EH (cell line): ENCODE measurements at regions not wholly inside any gene's neighbourhood (a gene's known extent, or its start where the extent isn't known, plus 50 kb on each side); places are given as distances from the start of the nearest gene placed in this dataset.
A peak's percentile ranks its signal among the peaks of the same experiment; 100 is the strongest.
"Not testable (repeated sequence)": the region's sequence is repeated elsewhere in the genome, so short reads cannot be mapped to it uniquely, and the experiment has no call there.

Source experiments
- DNase-seq: peaks from one replicate; pipeline ENCODE4 v3.0.0-alpha.2; 2015; ENCODE audit warnings: low read depth

- DNase-seq, result no peak
Observed at GRCh38 chr11:86147004-86147403, 78.1 kb upstream of the PICALM start.

- DNase-seq, result no peak
Observed at GRCh38 chr11:86145439-86146156, 76.7 kb upstream of the PICALM start.

- no peak for DNase-seq
Observed at GRCh38 chr11:86144846-86145245, 76.0 kb upstream of the PICALM start.

DNA sequence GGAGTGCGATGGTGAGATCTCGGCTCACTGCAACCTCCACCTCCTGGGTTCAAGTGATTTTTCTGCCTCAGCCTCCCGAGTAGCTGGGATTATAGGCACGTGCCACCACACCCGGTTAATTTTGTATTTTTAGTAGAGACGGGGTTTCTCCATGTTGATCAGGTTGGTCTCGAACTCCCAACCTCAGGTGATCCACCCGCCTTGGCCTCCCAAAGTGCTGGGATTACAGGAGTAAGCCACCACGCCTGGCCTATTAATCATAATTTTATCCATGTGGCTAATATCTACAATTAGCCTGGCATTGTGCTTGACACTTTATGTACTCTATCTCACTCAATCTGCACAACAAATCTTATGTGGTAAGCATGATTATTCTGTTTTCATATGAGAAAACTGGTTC is 75.2 kb upstream of the PICALM start:
- not testable (repeated sequence) for DNase-seq

DNA sequence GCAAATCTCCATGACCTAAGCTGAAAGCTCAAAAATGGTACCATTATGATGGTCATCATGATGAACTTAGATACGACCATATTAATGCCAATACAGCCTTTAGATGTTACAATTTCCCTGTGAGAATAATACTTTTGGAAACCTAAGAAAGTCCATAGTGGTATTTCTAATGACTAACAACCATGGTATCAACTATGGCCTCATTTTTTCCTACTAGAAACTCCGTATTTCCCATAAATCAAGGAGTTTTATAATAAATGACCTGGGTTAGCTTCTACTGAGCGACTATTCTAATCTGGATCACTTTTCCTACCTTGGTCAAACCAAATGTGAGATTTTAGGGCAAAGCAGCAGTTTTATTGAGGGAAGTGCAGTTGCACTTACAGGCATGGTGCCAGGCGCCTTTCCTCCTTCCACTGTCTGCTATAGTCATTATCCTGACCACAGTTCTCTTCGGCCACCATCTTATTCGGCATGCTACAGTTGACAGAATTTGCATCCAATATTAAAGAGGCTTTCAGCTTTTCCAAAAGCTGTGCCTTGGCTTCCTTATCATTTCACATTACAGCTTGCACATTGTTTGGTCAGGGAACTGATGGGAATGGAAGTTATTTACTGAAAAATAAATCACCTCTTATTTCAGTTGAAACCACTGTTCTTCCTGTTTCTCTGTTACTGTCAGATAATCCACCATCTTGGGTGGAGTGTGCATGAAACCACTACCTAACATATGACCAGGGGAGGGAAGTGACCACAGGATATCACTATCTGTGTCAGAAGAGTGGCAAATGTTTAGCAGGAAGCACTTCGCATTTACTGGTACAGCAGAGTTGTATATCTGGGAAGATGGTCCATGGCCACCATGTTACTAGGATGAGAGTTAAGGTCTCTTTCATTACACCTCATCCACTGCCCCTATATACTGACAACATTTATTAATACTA is 74.5 kb upstream of the PICALM start:
- no peak for DNase-seq

DNA sequence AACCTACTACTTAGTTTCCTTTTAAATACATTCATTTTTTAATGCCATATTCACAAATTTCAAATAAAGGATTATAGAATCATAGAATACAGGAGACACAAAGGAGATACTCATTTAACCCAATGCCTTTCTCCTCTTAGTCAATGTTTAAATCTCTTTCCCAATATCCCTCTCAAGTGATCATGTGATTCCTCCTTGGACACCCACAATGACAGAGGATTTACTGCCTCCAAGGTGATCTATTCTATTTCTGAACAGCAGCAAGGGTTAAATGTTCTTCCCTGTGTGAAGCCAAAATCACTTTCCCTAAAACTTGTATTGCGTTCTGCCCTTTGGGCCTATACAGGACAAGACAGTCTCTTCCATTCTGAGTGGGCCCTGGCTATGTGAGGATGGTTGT is 73.3 kb upstream of the PICALM start:
- DNase-seq, result no peak

DNA sequence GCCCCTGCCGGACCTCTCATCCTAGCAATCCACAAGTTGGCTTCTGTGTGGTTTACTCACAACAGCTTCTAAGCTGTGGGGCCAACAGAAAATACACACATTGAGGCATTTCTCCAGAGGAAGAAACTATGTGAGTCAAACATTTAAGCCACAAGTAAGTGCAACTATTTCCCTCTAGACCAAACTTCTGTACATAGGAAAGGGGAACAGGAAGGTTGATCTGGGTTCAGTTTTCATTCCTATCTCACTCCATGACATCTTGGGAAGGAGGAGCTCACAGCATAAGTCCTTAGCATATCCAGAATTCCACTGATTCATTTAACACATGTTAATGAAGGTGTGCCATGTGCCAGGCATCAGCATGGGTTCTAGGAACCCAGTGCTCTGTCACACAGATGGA is 72.8 kb upstream of the PICALM start:
- peak; percentile 18 for DNase-seq

- no peak for DNase-seq
Observed at GRCh38 chr11:86140334-86140990, 71.6 kb upstream of the PICALM start.

DNA sequence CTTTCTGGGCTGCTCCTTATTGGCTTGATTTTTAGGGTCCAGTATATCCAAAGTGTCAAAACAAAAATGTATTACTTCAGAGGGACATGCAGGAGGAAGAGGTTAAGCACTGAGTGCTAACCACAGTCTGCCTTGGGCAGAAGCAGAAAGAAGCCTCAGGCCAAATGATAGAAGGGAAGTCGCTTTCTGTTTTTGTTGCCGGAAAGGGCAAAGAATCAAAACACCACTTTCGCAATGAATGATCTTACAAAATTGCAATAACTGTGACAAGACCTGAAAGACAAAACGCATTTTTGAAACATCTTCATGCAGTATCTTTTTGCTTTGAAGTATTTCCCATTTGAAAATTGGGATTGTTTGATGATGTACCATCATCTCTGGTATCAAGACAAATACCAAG is 70.1 kb upstream of the PICALM start:
- DNase-seq, result peak; percentile 51

GRCh38 chr11:86136538-86136937 is 67.7 kb upstream of the PICALM start:
- no peak for DNase-seq

GRCh38 chr11:86135319-86135714 is 66.4 kb upstream of the PICALM start:
- no peak for DNase-seq

DNA sequence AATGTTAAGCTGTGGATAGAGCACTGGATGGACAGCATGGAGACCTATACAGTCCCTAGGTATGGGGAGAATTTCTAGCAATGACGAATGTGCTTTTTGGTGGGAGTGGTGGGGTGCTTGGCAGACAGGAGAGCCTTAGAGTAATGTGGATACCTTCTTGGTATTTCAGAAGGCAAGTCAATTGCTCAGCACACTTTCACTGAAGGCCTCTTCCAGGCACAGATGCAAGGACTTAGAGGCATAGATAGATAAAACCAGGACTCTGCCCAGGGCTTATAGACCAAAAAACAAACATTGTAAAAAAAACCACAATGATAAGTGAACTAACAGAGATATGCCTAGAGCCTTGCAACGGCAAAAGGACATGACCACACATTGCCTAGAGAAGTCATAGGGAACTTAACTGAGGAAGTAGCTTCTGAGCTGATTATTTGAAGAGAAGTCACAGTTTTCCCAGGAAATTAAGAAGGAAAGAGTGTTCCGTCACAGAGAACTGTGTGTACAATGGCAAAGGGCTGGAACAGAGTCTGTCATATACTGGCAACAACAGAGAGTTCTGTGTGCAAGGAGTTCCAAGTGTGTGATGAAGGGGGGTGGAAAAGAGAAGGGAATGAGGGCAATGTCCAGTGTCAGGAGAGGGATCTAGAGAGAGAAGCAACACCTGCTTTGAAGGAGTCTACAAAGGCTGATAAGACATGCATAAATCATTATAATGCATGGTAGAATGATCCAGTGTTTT is 65.9 kb upstream of the PICALM start:
- peak; percentile 46 for DNase-seq

DNA sequence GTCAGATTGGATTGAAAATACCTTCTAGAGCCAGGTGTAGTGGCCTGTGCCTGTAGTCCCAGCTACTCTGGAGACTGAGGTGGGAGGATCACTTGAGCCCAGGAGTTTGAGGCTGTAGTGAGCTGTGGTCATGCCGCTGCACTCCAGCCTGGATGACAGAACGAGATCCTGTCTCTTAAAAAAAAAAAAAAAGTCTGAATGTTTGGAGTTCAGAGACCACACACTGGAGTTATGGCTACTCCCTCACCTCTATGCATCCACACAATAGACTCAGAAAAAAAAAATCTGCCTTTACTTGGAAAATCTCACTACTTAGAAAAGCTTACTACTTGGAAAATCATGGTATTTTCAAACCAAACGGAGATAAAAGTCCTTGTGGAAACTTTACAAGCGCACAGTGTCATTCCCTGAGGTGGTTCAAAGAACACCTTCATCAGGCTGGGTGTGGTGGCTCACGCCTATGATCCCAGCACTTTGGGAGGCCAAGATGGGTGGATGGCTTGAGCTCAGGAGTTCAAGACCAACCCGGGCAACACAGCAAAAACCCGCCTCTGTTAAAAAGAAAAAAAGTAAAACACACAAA is 63.9 kb upstream of the PICALM start:
- no peak for DNase-seq

DNA sequence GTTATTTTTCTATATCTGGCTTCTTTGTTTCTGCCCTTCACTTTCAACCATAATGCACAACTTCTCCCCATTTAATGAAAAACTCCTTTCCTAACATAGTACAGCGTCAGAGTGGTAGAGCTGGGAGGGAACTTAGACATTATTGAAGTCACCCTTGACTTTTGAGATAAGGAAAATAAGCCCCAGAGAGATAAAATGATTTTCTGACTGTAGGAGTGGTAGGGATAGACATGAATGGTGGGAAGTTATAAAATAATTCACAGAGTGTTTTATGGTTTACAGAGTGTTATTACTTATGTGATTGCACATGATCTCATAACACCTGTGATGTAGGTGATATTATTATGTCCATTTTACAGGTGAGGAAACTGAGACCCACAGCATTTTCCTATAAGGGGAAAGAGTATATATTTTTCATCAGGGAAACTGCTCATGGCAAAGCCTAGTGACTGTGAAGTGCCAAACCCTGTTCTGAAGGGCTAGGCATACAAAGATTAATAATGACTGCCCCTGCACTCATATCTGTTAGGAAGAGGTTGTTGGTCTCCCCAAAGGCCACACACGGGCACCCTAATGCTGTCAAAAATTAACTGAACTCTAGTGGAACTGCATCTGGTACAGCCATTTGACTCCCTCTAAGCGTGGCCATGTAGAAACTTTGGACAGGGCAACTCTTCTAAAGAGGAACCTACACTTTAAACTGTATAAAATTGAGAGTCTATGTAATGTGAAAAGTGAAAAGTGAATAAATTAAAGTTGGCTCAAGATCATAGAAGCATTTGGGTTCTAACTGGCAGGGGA is 61.1 kb upstream of the PICALM start:
- no peak for DNase-seq

DNA sequence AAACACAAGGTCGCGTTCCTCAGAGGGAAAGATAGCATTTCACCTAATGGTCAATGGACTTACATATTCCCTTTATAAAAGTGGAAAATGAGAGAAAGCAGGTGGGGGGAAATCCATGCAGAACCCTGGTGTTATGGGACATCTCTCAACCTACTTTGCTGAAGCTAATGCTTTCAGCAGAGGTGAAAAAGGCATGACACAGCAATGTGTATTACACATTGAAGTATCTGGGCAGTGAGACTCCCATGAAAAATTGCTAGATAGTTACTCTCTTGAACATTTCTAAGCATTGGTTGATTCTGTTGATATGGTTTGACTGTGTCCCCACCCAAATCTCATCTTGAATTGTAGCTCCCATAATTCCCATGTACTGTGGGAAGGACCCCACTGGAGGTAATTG is 60.0 kb upstream of the PICALM start:
- DNase-seq, result no peak

DNA sequence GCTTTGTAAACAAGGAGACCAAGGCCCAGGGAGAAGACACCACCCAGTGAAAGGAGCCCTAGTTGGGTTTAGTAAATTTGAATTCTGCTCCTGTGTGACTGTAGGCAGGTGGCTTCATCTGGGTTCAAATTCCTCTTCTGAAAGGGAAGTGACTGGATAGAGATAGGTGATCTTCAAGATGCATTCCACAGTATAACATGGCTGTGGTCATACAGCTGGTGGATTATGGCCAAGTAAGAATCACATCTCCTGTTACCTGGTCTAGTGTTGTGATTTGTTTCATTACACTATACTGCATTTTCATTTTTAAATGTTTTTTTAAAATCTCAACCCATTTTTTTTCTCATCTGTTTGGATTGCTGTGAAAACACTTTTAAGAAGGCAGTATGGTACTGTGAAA is 58.0 kb upstream of the PICALM start:
- no peak for DNase-seq

- no peak for DNase-seq
Observed at GRCh38 chr11:86124251-86125233, 55.7 kb upstream of the PICALM start.

GRCh38 chr11:86122773-86123172 is 53.9 kb upstream of the PICALM start:
- DNase-seq, result no peak

GRCh38 chr11:86120807-86121206 is 51.9 kb upstream of the PICALM start:
- DNase-seq, result no peak

DNA sequence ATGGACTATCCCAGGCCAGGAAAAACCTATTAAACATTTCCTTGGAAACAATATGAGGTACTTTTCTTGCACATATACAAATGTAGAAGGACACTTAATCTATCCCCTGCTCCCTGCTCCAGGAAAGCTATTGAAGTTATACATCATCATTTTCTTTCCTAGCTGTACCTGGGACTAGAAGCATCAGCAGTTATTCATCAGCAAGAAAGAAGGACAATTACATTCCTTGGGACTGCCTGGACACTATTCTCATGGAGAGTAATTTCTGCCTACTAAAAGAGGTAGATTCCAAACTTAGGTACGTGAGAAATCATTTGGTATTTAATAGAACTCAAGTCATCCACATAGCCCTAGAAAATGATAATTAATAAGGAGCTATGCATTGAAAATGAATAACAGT is 51.0 kb upstream of the PICALM start:
- no peak for DNase-seq
